Fibroblast of lung (primary cell): ENCODE measurements at regions not wholly inside any gene's neighbourhood (a gene's known extent, or its start where the extent isn't known, plus 50 kb on each side); places are given as distances from the start of the nearest gene placed in this dataset.

Experiments
- DNase-seq, 2 donors: peaks; one replicate each; pipeline versions ENCODE4 v3.0.0 to v3.0.0-alpha.2; 2010; ENCODE audit warnings: low read depth in 2 of 2
- H2AFZ ChIP-seq: 2 replicates; pipeline ENCODE4 v1.5.1; 2012; ENCODE audit warnings: low read length, control low read depth, inconsistent platforms
- H3K27ac ChIP-seq: 2 replicates; pipeline ENCODE4 v1.5.1; 2011; ENCODE audit warnings: low read length, control low read depth; ENCODE audit not compliant: insufficient read depth
- H3K27me3 ChIP-seq: 2 replicates; pipeline ENCODE4 v1.5.1; 2011; ENCODE audit warnings: mild to moderate bottlenecking, low read length; ENCODE audit not compliant: control insufficient read depth, insufficient read depth
- H3K36me3 ChIP-seq: 2 replicates; pipeline ENCODE4 v1.5.1; 2011; ENCODE audit warnings: low read length; ENCODE audit not compliant: control insufficient read depth, insufficient read depth
- H3K4me1 ChIP-seq: 2 replicates; pipeline ENCODE4 v1.5.1; 2011; ENCODE audit warnings: low read length; ENCODE audit not compliant: control insufficient read depth, insufficient read depth; ENCODE audit errors: extremely low read depth
- H3K4me2 ChIP-seq: 2 replicates; pipeline ENCODE4 v1.5.1; 2011; ENCODE audit warnings: low read length, control low read depth; ENCODE audit not compliant: insufficient read depth; ENCODE audit errors: extremely low read depth
- H3K4me3 ChIP-seq, 4 experiments: fragments of 200-600 bp in 1 of 4; sonication (generic) in 1 of 4; replicated peaks in 1 of 4; 2 replicates each; pipeline ENCODE4 v1.5.1; 2011 to 2016; ENCODE audit warnings: low read length in 4 of 4, low read depth in 3 of 4, mild to moderate bottlenecking in 3 of 4, control low read depth in 2 of 4, inconsistent platforms in 1 of 4, mixed read lengths in 1 of 4; ENCODE audit not compliant: insufficient read depth in 1 of 4; ENCODE audit errors: control extremely low read depth in 1 of 4
- H3K79me2 ChIP-seq: 2 replicates; pipeline ENCODE4 v1.5.1; 2012; ENCODE audit warnings: mild to moderate bottlenecking, low read length, inconsistent platforms; ENCODE audit not compliant: control insufficient read depth, insufficient read depth
- H3K9ac ChIP-seq: 2 replicates; pipeline ENCODE4 v1.5.1; 2011; ENCODE audit warnings: mild to moderate bottlenecking, low read length, control low read depth; ENCODE audit not compliant: insufficient read depth
- H3K9me3 ChIP-seq: 2 replicates; pipeline ENCODE4 v1.5.1; 2012; ENCODE audit warnings: low read depth, low read length; ENCODE audit not compliant: control insufficient read depth, insufficient read depth
- H4K20me1 ChIP-seq: 2 replicates; pipeline ENCODE4 v1.5.1; 2011; ENCODE audit warnings: low read length; ENCODE audit not compliant: control insufficient read depth, insufficient read depth; ENCODE audit errors: extremely low read depth
- CTCF ChIP-seq, 2 donors: IDR thresholded peaks in 1 of 2; conservative IDR thresholded peaks in 1 of 2; 1 replicate in 1 of 2; 2 replicates in 1 of 2; pipeline ENCODE4 v1.5.1; 2011 to 2012; ENCODE audit warnings: low read length in 2 of 2, control low read depth in 1 of 2, inconsistent platforms in 1 of 2, low read depth in 1 of 2, mild to moderate bottlenecking in 1 of 2
- EZH2 ChIP-seq: IDR thresholded peaks from 2 replicates; pipeline ENCODE4 v1.5.1; 2012; ENCODE audit warnings: low read length, control low read depth, mild to moderate bottlenecking; ENCODE audit errors: missing control alignments

DNA sequence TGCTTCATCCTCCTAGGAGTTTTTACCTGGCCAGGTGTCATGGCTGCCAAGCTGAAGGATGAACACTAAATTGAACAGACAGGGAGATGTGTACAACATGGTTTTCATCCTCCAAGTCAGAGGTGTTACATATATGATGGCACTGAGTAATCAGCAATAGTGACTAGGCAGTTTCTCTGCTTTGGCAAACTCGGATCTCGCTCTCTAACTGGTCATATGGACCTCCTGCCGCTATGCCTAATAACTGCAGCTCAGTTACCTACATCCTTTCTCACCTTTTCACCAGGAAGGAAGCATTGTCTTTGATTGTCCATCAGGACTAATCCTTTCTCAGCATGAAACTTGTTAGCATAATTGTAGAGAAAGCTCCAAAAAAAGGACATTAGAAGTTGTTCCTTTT, 175.9 kb upstream of the PLSCR5 start:
- Histone ChIP-seq H3K27me3 (no peaks in the 10 kb centered on the region), H3K79me2 (no peaks in the 10 kb centered on the region), H3K9ac (no peak overlapping the region), H3K4me3 (no peak overlapping the region), H2AFZ (peak overlapping the region; percentile 20), H3K4me2 (no peak overlapping the region), H3K36me3 (no peaks in the 10 kb centered on the region), H4K20me1 (no peaks in the 10 kb centered on the region), H3K9me3 (no peaks in the 10 kb centered on the region), H3K4me1 (no peaks in the 10 kb centered on the region), H3K27ac (no peak overlapping the region)
- DNase-seq = no peak
- no peak for TF ChIP-seq EZH2
- TF ChIP-seq CTCF (conservative IDR thresholded peaks at IDR 0.05 in 1 of 2, IDR thresholded peaks at IDR 0.05 in 1 of 2; ENCODE audit: low read depth in 1 of 2, low read length in 2 of 2) = no peak

- Histone ChIP-seq H2AFZ (no peak overlapping the region), H3K4me2 (no peak overlapping the region), H3K9ac (no peak overlapping the region), H3K4me1 (no peaks in the 10 kb centered on the region), H3K36me3 (no peaks in the 10 kb centered on the region), H3K27me3 (no peaks in the 10 kb centered on the region), H3K4me3 (no peak overlapping the region), H4K20me1 (no peaks in the 10 kb centered on the region), H3K27ac (no peak overlapping the region), H3K79me2 (no peaks in the 10 kb centered on the region), H3K9me3 (no peaks in the 10 kb centered on the region)
- no peak for TF ChIP-seq CTCF (conservative IDR thresholded peaks at IDR 0.05 in 1 of 2, IDR thresholded peaks at IDR 0.05 in 1 of 2; ENCODE audit: low read depth in 1 of 2, low read length in 2 of 2)
- no peak for TF ChIP-seq EZH2
- DNase-seq = peak in 1 of 2 donors; percentile 15
Measured at GRCh38 chr3:146780251-146780650, 175.1 kb upstream of the PLSCR5 start.

GRCh38 chr3:146777941-146778340, 172.8 kb upstream of the PLSCR5 start:
- Histone ChIP-seq H4K20me1 (no peaks in the 10 kb centered on the region), H3K27ac (no peak overlapping the region), H3K4me1 (no peaks in the 10 kb centered on the region), H3K36me3 (no peaks in the 10 kb centered on the region), H3K9me3 (no peaks in the 10 kb centered on the region), H3K4me2 (no peak overlapping the region), H2AFZ (no peak overlapping the region), H3K27me3 (no peaks in the 10 kb centered on the region), H3K9ac (no peak overlapping the region), H3K79me2 (no peaks in the 10 kb centered on the region), H3K4me3 (no peak overlapping the region)
- no peak for DNase-seq
- TF ChIP-seq EZH2 = no peak
- TF ChIP-seq CTCF (conservative IDR thresholded peaks at IDR 0.05 in 1 of 2, IDR thresholded peaks at IDR 0.05 in 1 of 2; ENCODE audit: low read depth in 1 of 2, low read length in 2 of 2) = no peak
